Karpas-422 (cell line): ENCODE measurements at regions not wholly inside any gene's neighbourhood (a gene's known extent, or its start where the extent isn't known, plus 50 kb on each side); places are given as distances from the start of the nearest gene placed in this dataset.

Source experiments
- DNase-seq: peaks from one replicate; pipeline ENCODE4 v3.0.0-alpha.2; 2015
- H2AFZ ChIP-seq: fragments of 200-600 bp; sonication (generic); 2 replicates; pipeline ENCODE4 v1.6.1; 2014; ENCODE audit warnings: antibody characterized with exemption, low read length, mixed read lengths
- H3K27ac ChIP-seq: fragments of 200-600 bp; sonication (generic); 2 replicates; pipeline ENCODE4 v1.5.1; 2014; ENCODE audit warnings: mild to moderate bottlenecking, low read length, moderate library complexity
- H3K27me3 ChIP-seq: fragments of 200-600 bp; sonication (generic); 2 replicates; pipeline ENCODE4 v1.6.1; 2014; ENCODE audit warnings: low read length, mixed read lengths
- H3K36me3 ChIP-seq: fragments of 200-600 bp; sonication (generic); 2 replicates; pipeline ENCODE4 v1.6.1; 2014; ENCODE audit warnings: low read length, mixed read lengths; ENCODE audit not compliant: insufficient read depth
- H3K4me1 ChIP-seq: fragments of 200-600 bp; sonication (generic); 2 replicates; pipeline ENCODE4 v1.6.1; 2014; ENCODE audit warnings: mild to moderate bottlenecking, low read length, mixed read lengths
- H3K4me2 ChIP-seq: fragments of 200-600 bp; sonication (generic); 2 replicates; pipeline ENCODE4 v1.6.1; 2014; ENCODE audit warnings: low read length, low read depth, mild to moderate bottlenecking; ENCODE audit not compliant: poor library complexity, severe bottlenecking
- H3K4me3 ChIP-seq: fragments of 200-600 bp; sonication (generic); 2 replicates; pipeline ENCODE4 v1.5.1; 2014; ENCODE audit warnings: mild to moderate bottlenecking, antibody characterized with exemption, low read length, mixed read lengths
- H3K79me2 ChIP-seq: fragments of 200-600 bp; sonication (generic); 2 replicates; pipeline ENCODE4 v1.6.1; 2014; ENCODE audit warnings: mild to moderate bottlenecking, low read length, mixed read lengths
- H3K9ac ChIP-seq: fragments of 200-600 bp; sonication (generic); 2 replicates; pipeline ENCODE4 v1.6.0; 2014; ENCODE audit warnings: low read length
- H3K9me2 ChIP-seq: fragments of 200-600 bp; sonication (generic), shearing (Covaris generic); replicated peaks from 2 replicates; pipeline ENCODE4 v1.6.0; 2014; ENCODE audit warnings: mild to moderate bottlenecking, low read length, moderate library complexity; ENCODE audit not compliant: insufficient read depth
- H3K9me3 ChIP-seq: fragments of 300-700, 200-600 bp; sonication (generic); 2 replicates; pipeline ENCODE4 v1.6.1; 2014; ENCODE audit warnings: low read length, mixed read lengths
- H4K20me1 ChIP-seq: fragments of 200-600 bp; sonication (generic); 2 replicates; pipeline ENCODE4 v1.6.1; 2014; ENCODE audit warnings: mild to moderate bottlenecking, antibody characterized with exemption, low read length, low read depth; ENCODE audit not compliant: insufficient read depth

GRCh38 chr4:11614426-11614825, 185.7 kb upstream of the HS3ST1 start:
- H3K4me2 ChIP-seq, result no peak overlapping the region
- no peak overlapping the region for H2AFZ ChIP-seq

GRCh38 chr4:11611868-11612267, 183.2 kb upstream of the HS3ST1 start:
- H2AFZ ChIP-seq, result no peak overlapping the region
- H3K79me2 ChIP-seq, result no peaks in the 10 kb centered on the region
- peaks cover 13% of the 10 kb centered on the region; the same call in 1 of the 2 replicates for H3K9me3 ChIP-seq
- H3K4me1 ChIP-seq, result no peaks in the 10 kb centered on the region
- no peaks in the 10 kb centered on the region for H3K36me3 ChIP-seq
- no peak overlapping the region for H3K4me3 ChIP-seq
- H3K9me2 ChIP-seq, result no peaks in the 10 kb centered on the region
- DNase-seq, result no peak
- H4K20me1 ChIP-seq, result no peaks in the 10 kb centered on the region
- H3K4me2 ChIP-seq, result no peak overlapping the region
- H3K27me3 ChIP-seq, result no peaks in the 10 kb centered on the region
- no peak overlapping the region for H3K9ac ChIP-seq
- H3K27ac ChIP-seq, result no peak overlapping the region

More at GRCh38 chr4:11614426-11614825, 185.7 kb upstream of the HS3ST1 start:
- no peak overlapping the region for H3K4me3 ChIP-seq
- DNase-seq, result no peak
- no peaks in the 10 kb centered on the region for H3K9me2 ChIP-seq
- H3K27me3 ChIP-seq, result no peaks in the 10 kb centered on the region
- no peak overlapping the region for H3K9ac ChIP-seq
- no peaks in the 10 kb centered on the region for H3K36me3 ChIP-seq
- H4K20me1 ChIP-seq, result no peaks in the 10 kb centered on the region
- no peaks in the 10 kb centered on the region for H3K4me1 ChIP-seq
- peaks cover 10% of the 10 kb centered on the region; the same call in 1 of the 2 replicates for H3K9me3 ChIP-seq
- no peaks in the 10 kb centered on the region for H3K79me2 ChIP-seq
- H3K27ac ChIP-seq, result no peak overlapping the region

- Histone ChIP-seq H3K9ac (no peak overlapping the region), H3K79me2 (no peaks in the 10 kb centered on the region), H3K4me3 (no peak overlapping the region), H3K27me3 (no peaks in the 10 kb centered on the region), H3K36me3 (no peaks in the 10 kb centered on the region), H2AFZ (no peak overlapping the region), H4K20me1 (no peaks in the 10 kb centered on the region), H3K4me1 (no peaks in the 10 kb centered on the region), H3K27ac (no peak overlapping the region), H3K4me2 (no peak overlapping the region), H3K9me2 (no peaks in the 10 kb centered on the region), H3K9me3 (0 out of 2 replicates have a peak, but pooled peaks cover 11% of the 10 kb centered on the region)
- DNase-seq, result no peak
These were observed 181.1 kb upstream of the HS3ST1 start for GRCh38 chr4:11609751-11610150.

- Histone ChIP-seq H3K27me3 (no peaks in the 10 kb centered on the region), H3K4me2 (no peak overlapping the region), H3K9me2 (no peaks in the 10 kb centered on the region), H3K27ac (no peak overlapping the region), H3K36me3 (no peaks in the 10 kb centered on the region), H2AFZ (no peak overlapping the region), H3K4me1 (no peaks in the 10 kb centered on the region), H3K79me2 (no peaks in the 10 kb centered on the region), H3K9me3 (peaks cover 13% of the 10 kb centered on the region; the same call in 1 of the 2 replicates), H3K9ac (no peak overlapping the region), H4K20me1 (no peaks in the 10 kb centered on the region), H3K4me3 (no peak overlapping the region)
- DNase-seq, result no peak
These were observed 180.3 kb upstream of the HS3ST1 start for GRCh38 chr4:11608992-11609391.

GRCh38 chr4:11606078-11606477, 177.4 kb upstream of the HS3ST1 start:
- no peaks in the 10 kb centered on the region for H3K36me3 ChIP-seq
- no peaks in the 10 kb centered on the region for H3K4me1 ChIP-seq
- no peaks in the 10 kb centered on the region for H3K79me2 ChIP-seq
- H3K27me3 ChIP-seq, result no peaks in the 10 kb centered on the region
- no peak overlapping the region for H3K27ac ChIP-seq
- no peak overlapping the region for H2AFZ ChIP-seq
- H3K9me3 ChIP-seq, result peaks cover 25% of the 10 kb centered on the region
- DNase-seq, result no peak
- H4K20me1 ChIP-seq, result no peaks in the 10 kb centered on the region
- no peak overlapping the region for H3K4me2 ChIP-seq
- no peak overlapping the region for H3K9ac ChIP-seq
- no peaks in the 10 kb centered on the region for H3K9me2 ChIP-seq
- no peak overlapping the region for H3K4me3 ChIP-seq

GRCh38 chr4:11605597-11605996, 176.9 kb upstream of the HS3ST1 start:
- Histone ChIP-seq H3K4me1 (no peaks in the 10 kb centered on the region), H3K4me2 (no peak overlapping the region), H4K20me1 (no peaks in the 10 kb centered on the region), H3K9me2 (no peaks in the 10 kb centered on the region), H3K27ac (no peak overlapping the region), H3K79me2 (no peaks in the 10 kb centered on the region), H3K36me3 (no peaks in the 10 kb centered on the region), H3K4me3 (no peak overlapping the region), H3K27me3 (no peaks in the 10 kb centered on the region), H3K9ac (no peak overlapping the region), H2AFZ (no peak overlapping the region), H3K9me3 (peaks cover 26% of the 10 kb centered on the region)
- DNase-seq, result no peak

GRCh38 chr4:11604821-11605220, 176.1 kb upstream of the HS3ST1 start:
- no peak overlapping the region for H3K4me2 ChIP-seq
- H3K9me3 ChIP-seq, result peaks cover 27% of the 10 kb centered on the region
- DNase-seq, result no peak
- no peaks in the 10 kb centered on the region for H3K36me3 ChIP-seq
- no peaks in the 10 kb centered on the region for H3K4me1 ChIP-seq
- no peaks in the 10 kb centered on the region for H4K20me1 ChIP-seq
- no peak overlapping the region for H3K4me3 ChIP-seq
- H3K27me3 ChIP-seq, result no peaks in the 10 kb centered on the region
- no peak overlapping the region for H3K9ac ChIP-seq
- H3K79me2 ChIP-seq, result no peaks in the 10 kb centered on the region
- no peak overlapping the region for H3K27ac ChIP-seq
- H2AFZ ChIP-seq, result no peak overlapping the region
- H3K9me2 ChIP-seq, result no peaks in the 10 kb centered on the region

GRCh38 chr4:11603591-11604194, 175.0 kb upstream of the HS3ST1 start:
- H3K9me2 ChIP-seq, result no peaks in the 10 kb centered on the region
- H3K9me3 ChIP-seq, result peaks cover 30% of the 10 kb centered on the region
- H3K4me3 ChIP-seq, result no peak overlapping the region
- H3K4me1 ChIP-seq, result no peaks in the 10 kb centered on the region
- H3K36me3 ChIP-seq, result no peaks in the 10 kb centered on the region
- H2AFZ ChIP-seq, result no peak overlapping the region
- DNase-seq, result no peak
- no peak overlapping the region for H3K9ac ChIP-seq
- no peaks in the 10 kb centered on the region for H3K27me3 ChIP-seq
- no peaks in the 10 kb centered on the region for H3K79me2 ChIP-seq
- H4K20me1 ChIP-seq, result no peaks in the 10 kb centered on the region
- H3K4me2 ChIP-seq, result no peak overlapping the region
- H3K27ac ChIP-seq, result no peak overlapping the region
